GM23338 (cell line): ENCODE measurements at regions not wholly inside any gene's neighbourhood (a gene's known extent, or its start where the extent isn't known, plus 50 kb on each side); places are given as distances from the start of the nearest gene placed in this dataset.
"Not testable (repeated sequence)": the region's sequence is repeated elsewhere in the genome, so short reads cannot be mapped to it uniquely, and the experiment has no call there.

Experiments used
- ATAC-seq: fragments of 200-7000 bp; cut with Tn5 transposase; 3 replicates; pipeline ENCODE4 v1.9.1; 2020
- DNase-seq: peaks from one replicate; pipeline ENCODE4 v3.0.0-alpha.2; 2015; ENCODE audit warnings: low spot score
- H2AFZ ChIP-seq: fragments of 200-600 bp; sonication (generic); 2 replicates; pipeline ENCODE4 v1.8.0; 2016; ENCODE audit warnings: antibody characterized with exemption, mild to moderate bottlenecking, moderate library complexity
- H3F3A ChIP-seq: fragments of 200-600 bp; sonication (generic); replicated peaks from 2 replicates; pipeline ENCODE4 v1.8.0; 2017; ENCODE audit warnings: antibody characterized with exemption, mixed run types, low read depth
- H3K27ac ChIP-seq: fragments of 200-600 bp; sonication (generic); 2 replicates; pipeline ENCODE4 v1.6.1; 2016; ENCODE audit warnings: low read depth
- H3K27me3 ChIP-seq: fragments of 200-600 bp; sonication (generic); 2 replicates; pipeline ENCODE4 v1.8.0; 2016; ENCODE audit warnings: mild to moderate bottlenecking, mixed run types, moderate library complexity; ENCODE audit not compliant: insufficient read depth
- H3K36me3 ChIP-seq: fragments of 200-600 bp; sonication (generic); 2 replicates; pipeline ENCODE4 v1.8.0; 2016; ENCODE audit warnings: mild to moderate bottlenecking; ENCODE audit not compliant: insufficient read depth
- H3K4me1 ChIP-seq: fragments of 200-600 bp; sonication (generic); 2 replicates; pipeline ENCODE4 v1.8.0; 2016; ENCODE audit warnings: mild to moderate bottlenecking, moderate library complexity; ENCODE audit not compliant: insufficient read depth
- H3K4me2 ChIP-seq: fragments of 200-600 bp; sonication (generic); 2 replicates; pipeline ENCODE4 v1.7.1; 2017; ENCODE audit warnings: mixed run types
- H3K4me3 ChIP-seq: fragments of 200-600 bp; sonication (generic); 2 replicates; pipeline ENCODE4 v1.6.1; 2016; ENCODE audit warnings: mixed run types
- H3K79me2 ChIP-seq: fragments of 200-600 bp; sonication (generic); replicated peaks from 2 replicates; pipeline ENCODE4 v1.8.0; 2017; ENCODE audit warnings: mild to moderate bottlenecking; ENCODE audit not compliant: insufficient read depth
- H3K9me2 ChIP-seq: fragments of 200-600 bp; sonication (generic); 2 replicates; pipeline ENCODE4 v1.8.0; 2017; ENCODE audit not compliant: insufficient read depth
- H4K20me1 ChIP-seq: fragments of 200-600 bp; sonication (generic); replicated peaks from 2 replicates; pipeline ENCODE4 v1.8.0; 2017; ENCODE audit warnings: mild to moderate bottlenecking; ENCODE audit not compliant: insufficient read depth
- H3K27ac Mint-ChIP-seq: 2 replicates; pipeline ENCODE4 v1.8.0; 2020; ENCODE audit warnings: inconsistent platforms, mild to moderate bottlenecking, moderate library complexity, mixed read lengths
- H3K27me3 Mint-ChIP-seq: 3 replicates; pipeline ENCODE4 v1.8.0; 2022; ENCODE audit warnings: low read depth, mild to moderate bottlenecking, moderate library complexity, mixed read lengths, inconsistent platforms; ENCODE audit not compliant: insufficient read depth, poor library complexity
- H3K36me3 Mint-ChIP-seq: 3 replicates; pipeline ENCODE4 v1.8.0; 2021; ENCODE audit warnings: low read depth, mild to moderate bottlenecking, inconsistent platforms, moderate library complexity, mixed read lengths
- H3K4me1 Mint-ChIP-seq: 3 replicates; pipeline ENCODE4 v1.8.0; 2020; ENCODE audit warnings: mild to moderate bottlenecking, inconsistent platforms, mixed read lengths
- H3K4me3 Mint-ChIP-seq: 3 replicates; pipeline ENCODE4 v1.8.0; 2021; ENCODE audit warnings: moderate library complexity, mild to moderate bottlenecking, inconsistent platforms, mixed read lengths
- H3K9me3 Mint-ChIP-seq: 3 replicates; pipeline ENCODE4 v1.8.0; 2020; ENCODE audit warnings: moderate library complexity, mild to moderate bottlenecking, inconsistent platforms, mixed read lengths
- CTCF ChIP-seq, 2 experiments: fragments of 200-600 bp in 1 of 2; sonication (generic) in 1 of 2; conservative IDR thresholded peaks; 2 replicates each; pipeline versions ENCODE4 v1.5.1 to v1.6.1; 2016 to 2017; ENCODE audit warnings: antibody characterized with exemption in 2 of 2, low read depth in 2 of 2, mild to moderate bottlenecking in 2 of 2, moderate library complexity in 1 of 2
- ETS1 ChIP-seq: IDR thresholded peaks from 2 replicates; pipeline ENCODE4 v1.6.1; 2016; ENCODE audit warnings: antibody characterized with exemption
- EZH2 ChIP-seq: fragments of 200-600 bp; sonication (generic); IDR thresholded peaks from one replicate; pipeline ENCODE4 v1.8.0; 2017; ENCODE audit warnings: antibody characterized with exemption, mild to moderate bottlenecking, low read depth; ENCODE audit not compliant: unreplicated experiment
- EZH2phosphoT487 ChIP-seq: fragments of 200-600 bp; sonication (generic); IDR thresholded peaks from one replicate; pipeline ENCODE4 v1.8.1; 2018; ENCODE audit warnings: antibody characterized with exemption; ENCODE audit not compliant: unreplicated experiment
- JUNB ChIP-seq: IDR thresholded peaks from one replicate; pipeline ENCODE4 v1.6.1; 2016; ENCODE audit warnings: antibody characterized with exemption; ENCODE audit not compliant: unreplicated experiment
- POLR2AphosphoS5 ChIP-seq: IDR thresholded peaks from 2 replicates; pipeline ENCODE4 v1.6.1; 2016; ENCODE audit warnings: antibody characterized with exemption, low read depth
- REST ChIP-seq: IDR thresholded peaks from one replicate; pipeline ENCODE4 v1.6.1; 2018; ENCODE audit warnings: antibody characterized with exemption; ENCODE audit not compliant: unreplicated experiment
- ZNF114 ChIP-seq: fragments of 250-450 bp; sonication (Bioruptor Pico); IDR thresholded peaks from 2 replicates; pipeline ENCODE4 v1.5.0; 2020; ENCODE audit warnings: mild to moderate bottlenecking, moderate library complexity
- ZNF331 ChIP-seq: fragments of 250-450 bp; sonication (Bioruptor Pico); IDR thresholded peaks from 2 replicates; pipeline ENCODE4 v1.5.0; 2020; ENCODE audit warnings: low read depth, mild to moderate bottlenecking, moderate library complexity

- TF ChIP-seq REST (no peak), POLR2AphosphoS5 (no peak), JUNB (no peak), CTCF (conservative IDR thresholded peaks at IDR 0.05; ENCODE audit: low read depth in 2 of 2) (no peak), ETS1 (no peak), EZH2 (no peak)
These were observed 274.7 kb downstream of the TTC6 start (continued) for GRCh38 chr14:37870170-37870569.

GRCh38 chr14:37870632-37871346 lies 275.4 kb downstream of the TTC6 start:
- H3K79me2 ChIP-seq = no peaks in the 10 kb centered on the region
- no peaks in the 10 kb centered on the region for H3K9me3 Mint-ChIP-seq
- H4K20me1 ChIP-seq = no peaks in the 10 kb centered on the region
- no peaks in the 10 kb centered on the region for H3K36me3 Mint-ChIP-seq
- no peaks in the 10 kb centered on the region for H3K36me3 ChIP-seq
- no peak overlapping the region for H3K4me3 Mint-ChIP-seq
- no peak overlapping the region for H3K4me3 ChIP-seq
- H3F3A ChIP-seq = no peaks in the 10 kb centered on the region
- H3K27ac ChIP-seq = no peak overlapping the region
- no peak overlapping the region for H3K4me2 ChIP-seq
- peaks cover 26% of the 10 kb centered on the region for H3K4me1 Mint-ChIP-seq
- peaks cover 10% of the 10 kb centered on the region for H3K27me3 Mint-ChIP-seq
- no peaks in the 10 kb centered on the region for H3K27me3 ChIP-seq
- H3K27ac Mint-ChIP-seq = no peak overlapping the region
- ATAC-seq = no peak
- H3K9me2 ChIP-seq = no peaks in the 10 kb centered on the region; the same call in 1 of the 2 replicates
- DNase-seq = no peak
- peak overlapping the region; percentile 93 for H2AFZ ChIP-seq
- TF ChIP-seq POLR2AphosphoS5 (no peak), ZNF114 (CRISPR knock-in tag) (no peak), ETS1 (no peak), EZH2 (no peak), EZH2phosphoT487 (no peak), ZNF331 (CRISPR knock-in tag) (no peak)
- H3K4me1 ChIP-seq = no peaks in the 10 kb centered on the region

GRCh38 chr14:37874065-37874428 lies 278.6 kb downstream of the TTC6 start:
- H3K9me3 Mint-ChIP-seq, H3K36me3 ChIP-seq, H3K27ac Mint-ChIP-seq, H3K27ac ChIP-seq, H3F3A ChIP-seq, H3K27me3 ChIP-seq, H3K36me3 Mint-ChIP-seq, H3K4me1 ChIP-seq, H3K4me3 Mint-ChIP-seq, H3K4me2 ChIP-seq, H3K79me2 ChIP-seq, ATAC-seq, H4K20me1 ChIP-seq, H3K4me3 ChIP-seq, H3K9me2 ChIP-seq, DNase-seq: not testable (repeated sequence)
- peak overlapping the region; percentile 44; the same call in 1 of the 2 replicates for H2AFZ ChIP-seq
- Mint-ChIP-seq H3K4me1 (peaks cover 24% of the 10 kb centered on the region), H3K27me3 (peaks cover 10% of the 10 kb centered on the region)
